ENCODE measurements at regions not wholly inside any gene's neighbourhood (a gene's known extent, or its start where the extent isn't known, plus 50 kb on each side); places are given as distances from the start of the nearest gene placed in this dataset.

- TF ChIP-seq CTCF (IDR thresholded peaks at IDR 0.05; ENCODE audit: poor library complexity), result no peak
- TF ChIP-seq EZH2phosphoT487 (IDR thresholded peaks at IDR 0.05; ENCODE audit: low read depth, severe bottlenecking, unreplicated experiment), result no peak
- TF ChIP-seq EZH2 (IDR thresholded peaks at IDR 0.05; ENCODE audit: borderline replicate concordance), result no peak
- 83% methylated on average over 1 of the region's 1 CpG for WGBS (ENCODE audit: low lambda C conversion rate, missing lambda C conversion rate)
- Histone ChIP-seq H3K27ac (no peak overlapping the region), H3K4me3 (no peak overlapping the region), H3K36me3 (replicated peaks; ENCODE audit: insufficient read depth, low read depth) (no peaks in the 10 kb centered on the region), H3K27me3 (no peaks in the 10 kb centered on the region), H3K4me2 (no peak overlapping the region), H3K9me3 (ENCODE audit: low read depth) (no peaks in the 10 kb centered on the region), H2AFZ (no peak overlapping the region), H3K9me2 (replicated peaks; ENCODE audit: insufficient read depth) (no peaks in the 10 kb centered on the region), H3K79me2 (no peaks in the 10 kb centered on the region), H3K4me1 (ENCODE audit: insufficient read depth) (no peaks in the 10 kb centered on the region), H4K20me1 (ENCODE audit: insufficient read depth, poor library complexity, severe bottlenecking) (no peaks in the 10 kb centered on the region)
- no peak for DNase-seq (ENCODE audit: low spot score)
Measured at GRCh38 chr2:220025207-220025606, 397.8 kb downstream of the SLC4A3 start.

- H3K27ac ChIP-seq, result no peak overlapping the region
- no peaks in the 10 kb centered on the region for H3K4me1 ChIP-seq (ENCODE audit: insufficient read depth)
- H3K27me3 ChIP-seq, result no peaks in the 10 kb centered on the region
- no peak overlapping the region for H2AFZ ChIP-seq
- no peaks in the 10 kb centered on the region for H4K20me1 ChIP-seq (ENCODE audit: insufficient read depth, poor library complexity, severe bottlenecking)
- no peak overlapping the region for H3K4me2 ChIP-seq
- WGBS (ENCODE audit: low lambda C conversion rate, missing lambda C conversion rate), result 56% methylated on average over 1 of the region's 1 CpG
- H3K79me2 ChIP-seq, result no peaks in the 10 kb centered on the region
- DNase-seq (ENCODE audit: low spot score), result no peak
- no peaks in the 10 kb centered on the region for H3K9me3 ChIP-seq (ENCODE audit: low read depth)
- no peak overlapping the region for H3K4me3 ChIP-seq
- no peaks in the 10 kb centered on the region for H3K9me2 ChIP-seq (replicated peaks; ENCODE audit: insufficient read depth)
- no peak for TF ChIP-seq CTCF (IDR thresholded peaks at IDR 0.05; ENCODE audit: poor library complexity)
- no peak for TF ChIP-seq EZH2 (IDR thresholded peaks at IDR 0.05; ENCODE audit: borderline replicate concordance)
- no peak for TF ChIP-seq EZH2phosphoT487 (IDR thresholded peaks at IDR 0.05; ENCODE audit: low read depth, severe bottlenecking, unreplicated experiment)
- H3K36me3 ChIP-seq (replicated peaks; ENCODE audit: insufficient read depth, low read depth), result no peaks in the 10 kb centered on the region
Measured at GRCh38 chr2:220029013-220029412, 401.6 kb downstream of the SLC4A3 start.

GRCh38 chr2:220033546-220033945, 406.1 kb downstream of the SLC4A3 start:
- no peak overlapping the region for H2AFZ ChIP-seq

More at GRCh38 chr2:220033546-220033945, 406.1 kb downstream of the SLC4A3 start:
- Histone ChIP-seq H3K9me2 (replicated peaks; ENCODE audit: insufficient read depth) (no peaks in the 10 kb centered on the region), H3K27me3 (no peaks in the 10 kb centered on the region), H3K4me3 (no peak overlapping the region), H3K4me1 (ENCODE audit: insufficient read depth) (no peaks in the 10 kb centered on the region), H3K79me2 (no peaks in the 10 kb centered on the region), H3K4me2 (no peak overlapping the region), H4K20me1 (ENCODE audit: insufficient read depth, poor library complexity, severe bottlenecking) (no peaks in the 10 kb centered on the region), H3K36me3 (replicated peaks; ENCODE audit: insufficient read depth, low read depth) (no peaks in the 10 kb centered on the region), H3K9me3 (ENCODE audit: low read depth) (no peaks in the 10 kb centered on the region), H3K27ac (no peak overlapping the region)
- 50% methylated on average over 1 of the region's 1 CpG for WGBS (ENCODE audit: low lambda C conversion rate, missing lambda C conversion rate)
- no peak for DNase-seq (ENCODE audit: low spot score)
- TF ChIP-seq CTCF (IDR thresholded peaks at IDR 0.05; ENCODE audit: poor library complexity) (no peak), EZH2phosphoT487 (IDR thresholded peaks at IDR 0.05; ENCODE audit: low read depth, severe bottlenecking, unreplicated experiment) (no peak), EZH2 (IDR thresholded peaks at IDR 0.05; ENCODE audit: borderline replicate concordance) (no peak)

All from hepatocyte (in vitro differentiated cells).